HEK293 (cell line): ENCODE measurements at regions not wholly inside any gene's neighbourhood (a gene's known extent, or its start where the extent isn't known, plus 50 kb on each side); places are given as distances from the start of the nearest gene placed in this dataset.

Experiments used
- CTCF ChIA-PET: fragments of 350-600 bp; formaldehyde crosslinking; extraction: SDS; loops from one replicate; lab custom pipeline; 2021; ENCODE audit warnings: antibody characterized with exemption; lab: Yijun Ruan, JAX
- POLR2A ChIA-PET: fragments of 300-600 bp; formaldehyde crosslinking; extraction: SDS; loops from one replicate; lab custom pipeline; 2020; ENCODE audit warnings: antibody characterized with exemption, inconsistent platforms; lab: Yijun Ruan, JAX
- H3K27ac ChIP-seq: fragments of 200-500 bp; sonication (Bioruptor generic); 2 replicates; pipeline ENCODE4 v1.5.1; 2014; ENCODE audit warnings: low read depth, low read length, control low read depth, inconsistent platforms; ENCODE audit errors: extremely low read depth
- H3K36me3 ChIP-seq, 2 experiments: fragments of 200-500 bp in 1 of 2; sonication (Bioruptor generic) in 1 of 2; 1 replicate in 1 of 2; 2 replicates in 1 of 2; pipeline ENCODE4 v1.5.1; 2014 to 2017; ENCODE audit warnings: inconsistent platforms in 2 of 2, low read length in 2 of 2; ENCODE audit not compliant: control insufficient read depth in 2 of 2, insufficient read depth in 1 of 2
- H3K4me1 ChIP-seq: fragments of 200-500 bp; sonication (Bioruptor generic); 2 replicates; pipeline ENCODE4 v1.5.1; 2014; ENCODE audit warnings: mild to moderate bottlenecking, low read length, inconsistent platforms; ENCODE audit not compliant: control insufficient read depth, insufficient read depth
- H3K4me3 ChIP-seq: 2 replicates; pipeline ENCODE4 v1.5.1; 2011; ENCODE audit warnings: low read depth, mild to moderate bottlenecking, control low read depth, low read length, moderate library complexity
- H3K9me3 ChIP-seq: fragments of 200-500 bp; sonication (Bioruptor generic); 2 replicates; pipeline ENCODE4 v1.5.1; 2014; ENCODE audit warnings: low read depth, low read length, inconsistent platforms; ENCODE audit not compliant: control insufficient read depth, insufficient read depth
- ATF2 ChIP-seq: fragments of 450-650 bp; formaldehyde crosslinking; IDR thresholded peaks from 2 replicates; pipeline ENCODE4 v1.5.1; 2016; ENCODE audit warnings: missing biosample characterization, missing genetic modification characterization, low read depth
- FEZF1 ChIP-seq: fragments of 450-650 bp; formaldehyde crosslinking; IDR thresholded peaks from 2 replicates; pipeline ENCODE4 v1.5.1; 2016; ENCODE audit warnings: missing biosample characterization, missing genetic modification characterization
- KLF16 ChIP-seq: fragments of 450-650 bp; formaldehyde crosslinking; IDR thresholded peaks from 2 replicates; pipeline ENCODE4 v1.5.1; 2017; ENCODE audit warnings: missing biosample characterization, missing genetic modification characterization
- TSHZ1 ChIP-seq: fragments of 450-650 bp; formaldehyde crosslinking; IDR thresholded peaks from 2 replicates; pipeline ENCODE4 v1.5.1; 2016; ENCODE audit warnings: missing biosample characterization, missing genetic modification characterization, borderline replicate concordance
- ZBTB26 ChIP-seq: fragments of 450-650 bp; formaldehyde crosslinking; optimal IDR thresholded peaks from 2 replicates; pipeline ENCODE3; 2016; ENCODE audit warnings: missing biosample characterization, mild to moderate bottlenecking, missing genetic modification characterization
- ZNF140 ChIP-seq: fragments of 450-650 bp; formaldehyde crosslinking; IDR thresholded peaks from 2 replicates; pipeline ENCODE4 v1.5.1; 2016; ENCODE audit warnings: missing biosample characterization, missing genetic modification characterization
- ZNF211 ChIP-seq: fragments of 450-650 bp; formaldehyde crosslinking; IDR thresholded peaks from 2 replicates; pipeline ENCODE4 v1.5.1; 2016; ENCODE audit warnings: low read depth, missing biosample characterization, missing genetic modification characterization
- ZNF221 ChIP-seq: fragments of 450-650 bp; formaldehyde crosslinking; IDR thresholded peaks from 2 replicates; pipeline ENCODE4 v1.5.1; 2017; ENCODE audit warnings: missing biosample characterization, missing genetic modification characterization, borderline replicate concordance
- ZNF239 ChIP-seq: fragments of 450-650 bp; formaldehyde crosslinking; IDR thresholded peaks from 2 replicates; pipeline ENCODE4 v1.5.1; 2016; ENCODE audit warnings: missing biosample characterization, missing genetic modification characterization
- ZNF24 ChIP-seq: fragments of 450-650 bp; formaldehyde crosslinking; IDR thresholded peaks from 2 replicates; pipeline ENCODE4 v1.5.1; 2016; ENCODE audit warnings: missing biosample characterization, missing genetic modification characterization
- ZNF26 ChIP-seq: fragments of 450-650 bp; formaldehyde crosslinking; IDR thresholded peaks from 2 replicates; pipeline ENCODE4 v1.5.1; 2016; ENCODE audit warnings: missing biosample characterization, missing genetic modification characterization
- ZNF362 ChIP-seq: fragments of 450-650 bp; formaldehyde crosslinking; IDR thresholded peaks from 2 replicates; pipeline ENCODE4 v1.5.1; 2016; ENCODE audit warnings: missing biosample characterization, missing genetic modification characterization
- ZNF37A ChIP-seq: fragments of 450-650 bp; IDR thresholded peaks from 2 replicates; pipeline ENCODE4 v1.5.1; 2018; ENCODE audit warnings: missing biosample characterization, missing genetic modification characterization
- ZNF529 ChIP-seq: fragments of 450-650 bp; formaldehyde crosslinking; IDR thresholded peaks from 2 replicates; pipeline ENCODE4 v1.5.1; 2017; ENCODE audit warnings: missing genetic modification characterization, missing biosample characterization; ENCODE audit not compliant: insufficient replicate concordance
- ZNF549 ChIP-seq: fragments of 450-650 bp; IDR thresholded peaks from 2 replicates; pipeline ENCODE4 v1.5.1; 2018; ENCODE audit warnings: missing biosample characterization, missing genetic modification characterization, mild to moderate bottlenecking, inconsistent platforms, moderate library complexity
- ZNF600 ChIP-seq: fragments of 450-650 bp; formaldehyde crosslinking; IDR thresholded peaks from 2 replicates; pipeline ENCODE4 v1.5.1; 2016; ENCODE audit warnings: missing biosample characterization, missing genetic modification characterization
- ZNF677 ChIP-seq: fragments of 450-650 bp; IDR thresholded peaks from 2 replicates; pipeline ENCODE4 v1.5.0; 2018; ENCODE audit warnings: missing biosample characterization, mild to moderate bottlenecking, missing genetic modification characterization, moderate library complexity
- ZNF785 ChIP-seq: fragments of 450-650 bp; formaldehyde crosslinking; IDR thresholded peaks from 2 replicates; pipeline ENCODE4 v1.5.1; 2016; ENCODE audit warnings: missing biosample characterization, missing genetic modification characterization
- ZSCAN16 ChIP-seq: fragments of 450-650 bp; formaldehyde crosslinking; IDR thresholded peaks from 2 replicates; pipeline ENCODE4 v1.5.1; 2016; ENCODE audit warnings: missing biosample characterization, missing genetic modification characterization
- ZSCAN18 ChIP-seq: fragments of 450-650 bp; formaldehyde crosslinking; IDR thresholded peaks from 2 replicates; pipeline ENCODE4 v1.5.1; 2016; ENCODE audit warnings: missing biosample characterization, missing genetic modification characterization
- ZXDB ChIP-seq: fragments of 450-650 bp; formaldehyde crosslinking; IDR thresholded peaks from 2 replicates; pipeline ENCODE4 v1.5.1; 2016; ENCODE audit warnings: missing biosample characterization, missing genetic modification characterization
- TF ChIP-seq, protein P1 (sequence below): fragments of 450-650 bp; IDR thresholded peaks from 2 replicates; pipeline ENCODE4 v1.5.1; 2018; ENCODE audit warnings: missing biosample characterization, missing genetic modification characterization

GRCh38 chr1:232517204-232517603, 112.7 kb downstream of the SIPA1L2 start (continued):
- no peak for TF ChIP-seq KLF16
- no peak for TF ChIP-seq ZNF549 (tag by site-specific recombination)
- TF ChIP-seq ZNF221 (tag by site-specific recombination), result no peak

GRCh38 chr1:232515706-232516105, 114.2 kb downstream of the SIPA1L2 start:
- Histone ChIP-seq H3K27ac (no peak overlapping the region), H3K9me3 (no peaks in the 10 kb centered on the region), H3K36me3 (peaks cover 0 to 7% of the 10 kb centered on the region in 2 experiments; a peak in 2 of 3 replicates), H3K4me3 (no peak overlapping the region), H3K4me1 (peaks cover 8% of the 10 kb centered on the region)
- POLR2A ChIA-PET, result no interaction called here
- CTCF ChIA-PET, result interaction anchor here (0.6 kb wide), 1 partner anchor 95 kb away, joined by 8 read pairs; no protein-coding TSS in a partner anchor
- TF ChIP-seq ZNF26 (tag by site-specific recombination), result no peak
- TF ChIP-seq ATF2 (tag by site-specific recombination), result no peak
- no peak for TF ChIP-seq ZNF529
- no peak for TF ChIP-seq ZNF140 (tag by site-specific recombination)
- no peak for TF ChIP-seq ZNF785
- no peak for TF ChIP-seq ZNF211 (tag by site-specific recombination)
- no peak for TF ChIP-seq FEZF1 (tag by site-specific recombination)
- TF ChIP-seq TSHZ1, result no peak
- no peak for TF ChIP-seq ZNF549 (tag by site-specific recombination)
- TF ChIP-seq ZNF24 (tag by site-specific recombination), result no peak
- no peak for TF ChIP-seq ZBTB26
- no peak for TF ChIP-seq ZNF677 (tag by site-specific recombination)
- no peak for TF ChIP-seq ZSCAN16
- TF ChIP-seq ZNF362, result no peak
- TF ChIP-seq ZNF239 (tag by site-specific recombination), result no peak
- TF ChIP-seq ZNF37A (tag by site-specific recombination), result no peak
- no peak for TF ChIP-seq ZSCAN18 (tag by site-specific recombination)
- no peak for TF ChIP-seq ZXDB (tag by site-specific recombination)
- no peak for TF ChIP-seq ZNF600
- TF ChIP-seq, protein P1, sequence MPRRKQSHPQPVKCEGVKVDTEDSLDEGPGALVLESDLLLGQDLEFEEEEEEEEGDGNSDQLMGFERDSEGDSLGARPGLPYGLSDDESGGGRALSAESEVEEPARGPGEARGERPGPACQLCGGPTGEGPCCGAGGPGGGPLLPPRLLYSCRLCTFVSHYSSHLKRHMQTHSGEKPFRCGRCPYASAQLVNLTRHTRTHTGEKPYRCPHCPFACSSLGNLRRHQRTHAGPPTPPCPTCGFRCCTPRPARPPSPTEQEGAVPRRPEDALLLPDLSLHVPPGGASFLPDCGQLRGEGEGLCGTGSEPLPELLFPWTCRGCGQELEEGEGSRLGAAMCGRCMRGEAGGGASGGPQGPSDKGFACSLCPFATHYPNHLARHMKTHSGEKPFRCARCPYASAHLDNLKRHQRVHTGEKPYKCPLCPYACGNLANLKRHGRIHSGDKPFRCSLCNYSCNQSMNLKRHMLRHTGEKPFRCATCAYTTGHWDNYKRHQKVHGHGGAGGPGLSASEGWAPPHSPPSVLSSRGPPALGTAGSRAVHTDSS (tag by site-specific recombination), result no peak
